GM12872 (cell line): ENCODE measurements at regions not wholly inside any gene's neighbourhood (a gene's known extent, or its start where the extent isn't known, plus 50 kb on each side); places are given as distances from the start of the nearest gene placed in this dataset.

Source experiments
- TF ChIP-seq, protein P1 (sequence below): IDR thresholded peaks from 3 replicates; pipeline ENCODE4 v1.5.1; 2011; ENCODE audit warnings: low read depth, mild to moderate bottlenecking, low read length, moderate library complexity; ENCODE audit not compliant: insufficient read depth

DNA sequence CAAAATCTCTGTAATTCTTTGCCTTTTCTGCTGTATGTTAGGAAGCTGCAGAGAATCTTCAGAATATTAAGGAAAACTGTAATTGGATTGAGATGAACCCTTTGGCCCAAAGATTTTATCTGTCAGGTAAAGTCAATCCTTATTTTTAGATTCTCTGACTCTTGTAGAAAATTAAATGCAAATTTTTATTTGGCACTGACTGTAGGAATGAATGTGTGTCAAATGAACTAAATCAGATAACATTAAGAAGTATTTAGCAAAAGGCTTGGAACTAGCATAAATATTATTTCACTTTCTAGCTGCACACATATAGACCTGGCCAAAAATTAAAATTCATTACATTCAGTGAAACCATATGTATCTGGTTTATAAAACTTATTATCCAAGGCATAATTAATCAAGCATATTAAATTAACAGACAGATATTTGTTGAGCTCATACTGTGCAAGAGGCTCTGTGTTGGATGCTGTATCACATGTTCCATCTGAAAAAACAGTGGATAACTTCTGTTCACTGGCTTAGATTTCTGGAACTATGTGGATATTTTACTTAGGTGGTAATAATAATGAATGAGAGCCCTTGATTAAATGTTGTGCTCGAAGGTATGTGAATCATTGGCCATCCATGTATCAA, 124.8 kb downstream of the HDGFL1 start:
- TF ChIP-seq, protein P1, sequence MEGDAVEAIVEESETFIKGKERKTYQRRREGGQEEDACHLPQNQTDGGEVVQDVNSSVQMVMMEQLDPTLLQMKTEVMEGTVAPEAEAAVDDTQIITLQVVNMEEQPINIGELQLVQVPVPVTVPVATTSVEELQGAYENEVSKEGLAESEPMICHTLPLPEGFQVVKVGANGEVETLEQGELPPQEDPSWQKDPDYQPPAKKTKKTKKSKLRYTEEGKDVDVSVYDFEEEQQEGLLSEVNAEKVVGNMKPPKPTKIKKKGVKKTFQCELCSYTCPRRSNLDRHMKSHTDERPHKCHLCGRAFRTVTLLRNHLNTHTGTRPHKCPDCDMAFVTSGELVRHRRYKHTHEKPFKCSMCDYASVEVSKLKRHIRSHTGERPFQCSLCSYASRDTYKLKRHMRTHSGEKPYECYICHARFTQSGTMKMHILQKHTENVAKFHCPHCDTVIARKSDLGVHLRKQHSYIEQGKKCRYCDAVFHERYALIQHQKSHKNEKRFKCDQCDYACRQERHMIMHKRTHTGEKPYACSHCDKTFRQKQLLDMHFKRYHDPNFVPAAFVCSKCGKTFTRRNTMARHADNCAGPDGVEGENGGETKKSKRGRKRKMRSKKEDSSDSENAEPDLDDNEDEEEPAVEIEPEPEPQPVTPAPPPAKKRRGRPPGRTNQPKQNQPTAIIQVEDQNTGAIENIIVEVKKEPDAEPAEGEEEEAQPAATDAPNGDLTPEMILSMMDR: no peak

DNA sequence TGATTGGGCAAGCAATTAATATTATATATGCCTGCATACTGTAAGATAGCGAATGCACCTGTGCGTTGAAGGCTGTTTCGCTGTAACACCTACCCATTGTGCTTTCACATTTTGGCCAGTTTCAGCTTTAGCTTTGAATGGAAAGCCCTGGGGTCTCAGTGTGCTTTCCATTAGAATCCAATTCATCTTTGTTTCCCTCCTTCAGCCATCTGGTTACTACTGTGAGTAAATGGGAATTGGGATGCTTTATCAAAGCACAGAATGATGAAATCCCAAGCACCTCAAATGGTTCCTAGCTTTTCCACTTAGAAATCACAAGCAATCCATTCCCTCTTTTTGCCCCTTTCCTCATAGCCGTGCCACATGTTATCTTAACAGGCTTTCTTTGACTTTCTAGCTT, 127.1 kb downstream of the HDGFL1 start:
- TF ChIP-seq, protein P1: no peak

DNA sequence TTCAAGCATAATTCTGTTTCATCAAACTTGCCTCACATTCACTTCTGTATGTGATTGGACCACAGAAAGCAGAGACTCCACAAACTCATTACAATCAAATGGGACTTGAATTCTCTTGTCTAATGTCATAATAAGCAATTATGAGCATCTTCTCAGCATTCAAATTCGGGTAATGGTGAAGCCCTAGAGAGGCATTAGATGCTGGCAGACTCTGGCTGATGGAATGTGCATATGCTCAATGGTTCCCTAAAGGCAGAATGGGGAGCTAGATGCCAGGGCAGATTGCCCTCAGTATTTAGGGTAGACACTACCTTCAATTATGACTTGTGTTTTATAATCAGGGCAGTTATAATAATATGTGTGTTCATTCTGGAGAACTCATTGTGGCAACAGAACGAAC, 127.9 kb downstream of the HDGFL1 start:
- TF ChIP-seq, protein P1: no peak

DNA sequence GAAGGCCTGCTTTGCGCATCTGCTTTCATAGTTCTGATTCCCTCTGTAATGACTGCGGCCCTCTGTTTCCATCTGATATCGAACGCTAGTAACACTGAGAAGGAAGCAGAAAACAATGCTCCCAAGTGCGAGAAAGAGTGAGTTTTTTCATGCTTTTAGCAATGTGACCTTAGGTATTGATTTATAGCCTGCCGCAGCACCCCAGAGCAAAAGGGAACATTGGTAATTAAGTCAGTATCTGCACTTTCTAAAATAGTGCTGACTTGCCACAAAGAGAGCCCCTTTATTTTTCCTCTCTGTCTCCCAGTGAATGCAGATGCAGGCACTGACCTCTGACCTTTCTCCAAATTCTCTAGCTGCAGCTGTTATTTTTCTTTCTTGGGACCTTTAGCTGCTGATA, 129.8 kb downstream of the HDGFL1 start:
- TF ChIP-seq, protein P1: no peak

DNA sequence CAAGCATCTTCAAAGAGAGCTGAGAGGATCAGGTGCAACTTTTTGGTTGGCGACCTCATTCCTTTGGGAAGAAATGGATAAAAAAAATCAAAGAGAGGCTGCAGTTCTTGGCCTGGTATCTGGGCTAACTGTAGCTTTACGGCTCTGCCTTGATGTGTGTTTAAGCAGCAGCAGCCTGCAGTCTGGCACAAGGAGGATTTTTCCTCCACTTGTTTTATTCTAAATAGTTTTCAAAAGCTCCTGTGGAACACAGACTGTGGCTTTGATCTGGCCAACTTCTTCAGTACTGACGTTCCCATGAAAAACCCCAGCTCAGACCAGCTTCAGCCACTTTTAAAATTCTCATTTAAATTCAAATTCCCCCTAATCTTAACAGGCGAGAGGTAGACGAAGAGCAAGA, 137.3 kb downstream of the HDGFL1 start:
- TF ChIP-seq, protein P1: no peak

DNA sequence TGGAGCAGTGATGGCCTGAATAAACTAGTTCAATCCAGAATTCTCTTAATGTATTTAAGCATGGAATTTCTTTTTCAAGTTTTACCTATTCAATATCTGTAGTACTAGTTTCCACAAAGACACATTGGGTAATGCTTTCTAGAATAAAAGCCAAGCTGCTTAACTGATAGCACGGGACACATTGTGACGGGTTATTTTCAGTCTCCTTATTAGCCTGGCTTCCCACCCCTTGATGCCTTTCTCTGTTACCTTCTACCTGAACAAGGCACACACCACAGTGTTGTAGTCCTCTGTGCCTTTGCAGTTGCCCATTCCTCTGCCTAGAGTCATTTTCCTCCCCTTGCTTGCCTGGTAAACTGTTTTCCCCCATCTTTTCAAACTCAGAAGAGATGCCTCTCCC, 139.1 kb downstream of the HDGFL1 start:
- TF ChIP-seq, protein P1: no peak

DNA sequence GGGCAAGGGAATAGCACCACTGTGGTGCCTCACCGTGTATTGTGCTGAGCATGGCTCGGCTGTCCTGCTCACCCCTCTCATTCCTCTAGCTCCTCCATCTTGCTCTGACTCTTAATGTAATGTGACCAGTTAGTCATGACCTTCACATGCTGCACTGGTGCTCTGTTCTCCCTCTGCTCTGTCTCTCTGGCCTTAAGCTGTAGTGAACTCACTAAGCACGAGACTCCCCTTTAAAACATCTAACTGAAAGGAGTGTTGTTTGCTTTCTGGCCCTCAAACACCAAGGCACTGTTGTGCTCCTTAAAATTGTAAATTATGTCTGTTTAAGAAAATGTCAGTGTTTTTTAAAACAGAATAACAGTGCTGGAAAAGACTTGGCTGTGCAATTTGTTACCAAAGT, 140.4 kb downstream of the HDGFL1 start:
- TF ChIP-seq, protein P1: no peak
